ENCODE measurements at regions not wholly inside any gene's neighbourhood (a gene's known extent, or its start where the extent isn't known, plus 50 kb on each side); places are given as distances from the start of the nearest gene placed in this dataset.

- no peak for DNase-seq (ENCODE audit: low read depth in 2 of 2)
Measured at GRCh38 chr15:25504307-25504706, 65.5 kb upstream of the UBE3A start.

- no peak for DNase-seq (ENCODE audit: low read depth in 2 of 2)
Measured at GRCh38 chr15:25501828-25502446, 63.1 kb upstream of the UBE3A start.

- no peak for DNase-seq (ENCODE audit: low read depth in 2 of 2)
Measured at GRCh38 chr15:25498835-25499234, 60.0 kb upstream of the UBE3A start.

- DNase-seq (ENCODE audit: low read depth in 2 of 2) = no peak
Measured at GRCh38 chr15:25497934-25498333, 59.1 kb upstream of the UBE3A start.

GRCh38 chr15:25493823-25494526 lies 55.2 kb upstream of the UBE3A start:
- DNase-seq (ENCODE audit: low read depth in 2 of 2) = no peak

DNA sequence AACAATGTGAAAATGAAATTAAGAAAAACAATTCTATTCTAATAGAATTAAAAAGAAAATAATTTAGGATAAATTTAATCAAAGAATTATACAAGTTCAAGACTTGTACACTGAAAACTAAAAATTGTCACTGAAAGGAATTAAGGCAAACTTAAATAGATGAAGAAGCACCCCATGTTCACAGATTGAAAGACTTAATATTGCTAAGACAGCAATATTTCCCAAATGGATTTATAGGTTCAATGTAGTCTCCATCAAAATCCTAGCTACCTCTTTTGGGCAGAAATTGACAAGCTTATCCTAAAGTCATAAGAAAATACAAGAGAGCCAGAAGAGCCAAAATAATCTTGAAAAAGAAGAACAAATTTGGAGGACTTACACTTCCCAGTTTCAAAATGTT lies 53.5 kb upstream of the UBE3A start:
- DNase-seq (ENCODE audit: low read depth in 2 of 2) = no peak
